ENCODE measurements at regions not wholly inside any gene's neighbourhood (a gene's known extent, or its start where the extent isn't known, plus 50 kb on each side); places are given as distances from the start of the nearest gene placed in this dataset.

DNA sequence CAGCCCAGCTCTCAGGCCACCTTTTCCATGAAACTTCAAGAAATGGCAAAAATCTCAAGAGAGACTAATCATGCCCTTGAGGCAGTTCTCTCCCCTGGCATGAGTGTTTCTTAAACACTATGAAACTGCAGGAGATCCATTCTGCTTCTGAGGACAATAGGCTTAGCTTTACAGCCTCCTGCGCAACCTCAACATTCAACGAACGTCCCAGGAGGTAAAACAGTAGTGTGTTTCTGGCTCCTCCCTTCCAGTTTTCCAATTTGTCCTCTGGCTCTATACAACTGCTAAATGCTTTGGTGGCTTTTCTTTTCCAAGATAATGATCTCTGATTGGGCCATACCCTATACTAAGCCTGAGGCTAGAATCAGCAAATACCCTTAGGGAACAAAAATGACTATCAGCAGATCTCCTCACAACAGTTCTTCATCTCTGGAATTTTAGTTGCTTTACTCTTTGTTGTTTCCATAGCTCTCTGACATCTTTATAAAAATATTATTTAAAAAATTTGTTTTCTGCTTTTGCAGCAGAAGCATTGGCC lies 87.0 kb upstream of the FAT1 start:
- Histone ChIP-seq H4K20me1 (ENCODE audit: insufficient read depth, low read length) (no peaks in the 10 kb centered on the region), H3K9me3 (ENCODE audit: low read length) (no peaks in the 10 kb centered on the region), H3K27ac (ENCODE audit: extremely low read length, insufficient read depth, low read length) (no peak overlapping the region), H3K27me3 (ENCODE audit: control insufficient read depth in 1 of 2, insufficient read depth in 2 of 2, low read length in 2 of 2) (no peaks in the 10 kb centered on the region), H3K79me2 (ENCODE audit: insufficient read depth, low read length) (no peaks in the 10 kb centered on the region), H3K4me3 (replicated peaks in 1 of 3; ENCODE audit: insufficient read depth in 1 of 3, low read depth in 2 of 3, low read length in 3 of 3) (no peak overlapping the region), H3K4me2 (ENCODE audit: low read depth, low read length) (no peak overlapping the region), H3K36me3 (replicated peaks in 1 of 2; ENCODE audit: control insufficient read depth in 1 of 2, insufficient read depth in 2 of 2, low read length in 2 of 2) (no peaks in the 10 kb centered on the region), H3K4me1 (ENCODE audit: insufficient read depth, low read length) (peaks cover 49% of the 10 kb centered on the region), H2AFZ (ENCODE audit: low read length) (no peak overlapping the region), H3K9ac (ENCODE audit: insufficient read depth, low read depth, low read length) (no peak overlapping the region)
- TF ChIP-seq CCAR2 (optimal IDR thresholded peaks at IDR 0.05; ENCODE audit: low read depth, low read length) (no peak), ZNF34 (CRISPR knock-in tag; IDR thresholded peaks at IDR 0.05; ENCODE audit: borderline replicate concordance) (no peak), DMAP1 (CRISPR knock-in tag; IDR thresholded peaks at IDR 0.05) (no peak), SRY (CRISPR knock-in tag; IDR thresholded peaks at IDR 0.05) (no peak), LCORL (IDR thresholded peaks at IDR 0.05) (no peak), LCORL (CRISPR knock-in tag; IDR thresholded peaks at IDR 0.05) (no peak), MIER3 (CRISPR knock-in tag; IDR thresholded peaks at IDR 0.05; ENCODE audit: borderline replicate concordance) (no peak), ZNF563 (CRISPR knock-in tag; IDR thresholded peaks at IDR 0.05) (no peak), ZNF335 (CRISPR knock-in tag; IDR thresholded peaks at IDR 0.05) (no peak), SIN3A (IDR thresholded peaks at IDR 0.05; ENCODE audit: borderline replicate concordance, low read depth, low read length) (no peak), ZNF773 (CRISPR knock-in tag; IDR thresholded peaks at IDR 0.05; ENCODE audit: borderline replicate concordance) (no peak), TSC22D2 (CRISPR knock-in tag; IDR thresholded peaks at IDR 0.05; ENCODE audit: borderline replicate concordance) (no peak), CBFB (CRISPR knock-in tag; IDR thresholded peaks at IDR 0.05) (no peak), ZNF780A (CRISPR knock-in tag; IDR thresholded peaks at IDR 0.05) (no peak)
- TF ChIP-seq, protein P1, sequence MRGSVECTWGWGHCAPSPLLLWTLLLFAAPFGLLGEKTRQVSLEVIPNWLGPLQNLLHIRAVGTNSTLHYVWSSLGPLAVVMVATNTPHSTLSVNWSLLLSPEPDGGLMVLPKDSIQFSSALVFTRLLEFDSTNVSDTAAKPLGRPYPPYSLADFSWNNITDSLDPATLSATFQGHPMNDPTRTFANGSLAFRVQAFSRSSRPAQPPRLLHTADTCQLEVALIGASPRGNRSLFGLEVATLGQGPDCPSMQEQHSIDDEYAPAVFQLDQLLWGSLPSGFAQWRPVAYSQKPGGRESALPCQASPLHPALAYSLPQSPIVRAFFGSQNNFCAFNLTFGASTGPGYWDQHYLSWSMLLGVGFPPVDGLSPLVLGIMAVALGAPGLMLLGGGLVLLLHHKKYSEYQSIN (CRISPR knock-in tag; IDR thresholded peaks at IDR 0.05; ENCODE audit: borderline replicate concordance): no peak
- in situ Hi-C loops (cut with HindIII; ENCODE audit: extremely low pct_ligation_motif_present, low pct_unique_long_range_greater_than_20kb) (no loop called here), intact Hi-C loops (cut with micrococcal nuclease; ENCODE audit: unreplicated experiment) (no loop called here)
- WGBS (ENCODE audit: low lambda C conversion rate): 86% methylated on average over 3 of the region's 3 CpGs
- CTCF ChIA-PET (ENCODE audit: low intra/inter-chr PET ratio, low total read pairs): no interaction called here
- POLR2A ChIA-PET: no interaction called here
- DNase-seq (ENCODE audit: low spot score): no peak
- ATAC-seq: no peak
- BruUV-seq (replicated peaks): no TSS peak
- FAIRE-seq: no peak
